Kidney epithelial cell (primary cell): ENCODE measurements at regions not wholly inside any gene's neighbourhood (a gene's known extent, or its start where the extent isn't known, plus 50 kb on each side); places are given as distances from the start of the nearest gene placed in this dataset.

Source experiments
- DNase-seq: peaks from one replicate; pipeline ENCODE4 v3.0.0-alpha.2; 2010; ENCODE audit warnings: low read depth
- H3K27me3 ChIP-seq: 2 replicates; pipeline ENCODE4 v1.6.0; 2011; ENCODE audit warnings: low read length; ENCODE audit not compliant: control insufficient read depth, insufficient read depth
- H3K36me3 ChIP-seq: 2 replicates; pipeline ENCODE4 v1.5.1; 2011; ENCODE audit warnings: low read length; ENCODE audit not compliant: control insufficient read depth, insufficient read depth
- H3K4me3 ChIP-seq: 2 replicates; pipeline ENCODE4 v1.5.1; 2011; ENCODE audit warnings: low read depth, mild to moderate bottlenecking, control low read depth, low read length
- TF ChIP-seq, protein P1 (sequence below): IDR thresholded peaks from 2 replicates; pipeline ENCODE4 v1.5.1; 2011; ENCODE audit warnings: mild to moderate bottlenecking, moderate library complexity, low read length, control low read depth, inconsistent platforms; ENCODE audit not compliant: insufficient read depth, poor library complexity, severe bottlenecking

DNA sequence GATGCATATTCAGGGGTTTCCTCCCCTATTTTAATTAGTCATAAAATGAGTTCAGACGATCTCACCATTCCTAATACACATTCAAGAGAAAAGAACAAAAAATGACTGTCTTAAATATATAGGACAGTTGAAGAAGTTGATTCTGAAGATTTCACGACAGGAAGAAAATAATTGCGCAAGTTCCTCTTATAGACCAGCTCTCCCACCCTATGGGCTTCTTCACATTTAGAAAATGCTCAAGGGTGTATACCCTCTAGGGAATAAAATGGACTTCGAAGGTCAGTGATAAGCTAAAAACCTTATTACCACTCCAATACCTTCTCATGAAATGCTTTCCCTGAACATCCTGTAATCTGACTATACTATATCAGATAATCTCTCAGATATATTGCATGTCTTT is 149.2 kb upstream of the TEX13C start:
- Histone ChIP-seq H3K36me3 (no peaks in the 10 kb centered on the region), H3K4me3 (no peak overlapping the region), H3K27me3 (no peaks in the 10 kb centered on the region)
- TF ChIP-seq, protein P1, sequence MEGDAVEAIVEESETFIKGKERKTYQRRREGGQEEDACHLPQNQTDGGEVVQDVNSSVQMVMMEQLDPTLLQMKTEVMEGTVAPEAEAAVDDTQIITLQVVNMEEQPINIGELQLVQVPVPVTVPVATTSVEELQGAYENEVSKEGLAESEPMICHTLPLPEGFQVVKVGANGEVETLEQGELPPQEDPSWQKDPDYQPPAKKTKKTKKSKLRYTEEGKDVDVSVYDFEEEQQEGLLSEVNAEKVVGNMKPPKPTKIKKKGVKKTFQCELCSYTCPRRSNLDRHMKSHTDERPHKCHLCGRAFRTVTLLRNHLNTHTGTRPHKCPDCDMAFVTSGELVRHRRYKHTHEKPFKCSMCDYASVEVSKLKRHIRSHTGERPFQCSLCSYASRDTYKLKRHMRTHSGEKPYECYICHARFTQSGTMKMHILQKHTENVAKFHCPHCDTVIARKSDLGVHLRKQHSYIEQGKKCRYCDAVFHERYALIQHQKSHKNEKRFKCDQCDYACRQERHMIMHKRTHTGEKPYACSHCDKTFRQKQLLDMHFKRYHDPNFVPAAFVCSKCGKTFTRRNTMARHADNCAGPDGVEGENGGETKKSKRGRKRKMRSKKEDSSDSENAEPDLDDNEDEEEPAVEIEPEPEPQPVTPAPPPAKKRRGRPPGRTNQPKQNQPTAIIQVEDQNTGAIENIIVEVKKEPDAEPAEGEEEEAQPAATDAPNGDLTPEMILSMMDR = no peak
- DNase-seq = no peak

DNA sequence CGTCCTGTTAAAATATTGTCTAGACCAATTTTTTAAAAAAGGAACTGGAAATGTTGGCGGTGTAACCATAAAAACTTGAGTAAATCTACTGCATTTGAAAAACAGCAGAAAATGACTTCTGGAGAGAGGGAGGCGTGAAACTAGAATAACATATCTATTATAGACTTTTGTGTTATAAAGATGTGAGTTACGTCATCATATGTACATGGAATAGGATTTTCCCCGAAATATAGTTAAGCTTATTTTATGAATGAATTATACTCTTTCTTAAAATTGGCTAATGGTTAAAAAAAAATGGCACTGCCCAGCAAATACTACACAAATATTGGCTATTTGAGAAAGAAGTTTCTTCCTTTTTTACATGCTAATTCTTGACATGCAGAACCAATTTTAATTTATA is 147.1 kb upstream of the TEX13C start:
- Histone ChIP-seq H3K36me3 (no peaks in the 10 kb centered on the region), H3K4me3 (no peak overlapping the region), H3K27me3 (no peaks in the 10 kb centered on the region)
- TF ChIP-seq, protein P1 = no peak
- no peak for DNase-seq

DNA sequence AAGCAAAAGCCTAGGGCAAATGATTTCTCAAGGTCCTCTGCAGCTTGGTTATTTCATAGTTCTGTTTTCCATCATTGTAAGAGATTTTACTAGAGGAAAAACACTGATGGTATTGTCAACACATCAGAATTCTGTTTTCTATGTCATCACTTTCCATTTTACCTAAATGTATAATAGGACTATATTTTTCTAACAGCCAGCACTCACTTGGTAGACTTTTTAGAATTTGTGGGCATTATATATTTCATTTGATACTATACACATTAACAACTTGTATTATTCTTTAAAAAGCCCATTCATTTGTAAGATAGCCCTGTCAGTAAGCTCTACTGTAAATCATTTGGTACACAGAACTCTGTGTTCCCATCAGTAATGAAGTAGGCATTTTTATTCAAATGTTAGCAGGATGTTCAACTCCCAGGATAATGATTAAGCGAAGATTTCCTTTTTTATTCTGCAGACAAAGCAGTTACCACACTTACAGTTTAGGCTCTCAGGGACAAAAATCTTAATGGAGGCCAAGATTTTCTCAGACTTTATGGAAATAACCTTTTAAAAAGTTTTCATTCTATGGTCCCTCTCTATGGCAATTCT is 143.6 kb upstream of the TEX13C start:
- TF ChIP-seq, protein P1 = no peak
- H3K27me3 ChIP-seq = no peaks in the 10 kb centered on the region
- no peak for DNase-seq
- H3K4me3 ChIP-seq = no peak overlapping the region
- H3K36me3 ChIP-seq = no peaks in the 10 kb centered on the region

DNA sequence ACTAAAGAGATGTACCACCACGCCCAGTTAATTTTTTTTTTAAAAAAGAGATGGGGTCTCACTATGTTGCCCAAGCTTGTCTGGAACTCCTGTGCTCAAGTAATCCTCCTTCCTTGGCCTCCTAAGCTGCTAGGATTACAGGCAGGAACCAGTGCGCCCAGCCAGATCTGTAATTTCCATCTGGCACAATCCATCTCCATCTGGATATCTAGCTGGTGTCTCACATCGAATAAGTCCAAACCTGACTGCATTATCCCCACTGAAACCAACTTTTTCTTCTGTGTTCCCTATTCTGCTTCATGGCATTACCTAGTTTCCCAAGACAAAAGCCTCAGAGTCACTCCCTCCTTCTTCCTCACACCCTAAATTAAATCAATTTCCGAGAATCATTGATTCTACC is 125.8 kb upstream of the TEX13C start:
- TF ChIP-seq, protein P1 = no peak
- no peak for DNase-seq
- H3K4me3 ChIP-seq = no peak overlapping the region

DNA sequence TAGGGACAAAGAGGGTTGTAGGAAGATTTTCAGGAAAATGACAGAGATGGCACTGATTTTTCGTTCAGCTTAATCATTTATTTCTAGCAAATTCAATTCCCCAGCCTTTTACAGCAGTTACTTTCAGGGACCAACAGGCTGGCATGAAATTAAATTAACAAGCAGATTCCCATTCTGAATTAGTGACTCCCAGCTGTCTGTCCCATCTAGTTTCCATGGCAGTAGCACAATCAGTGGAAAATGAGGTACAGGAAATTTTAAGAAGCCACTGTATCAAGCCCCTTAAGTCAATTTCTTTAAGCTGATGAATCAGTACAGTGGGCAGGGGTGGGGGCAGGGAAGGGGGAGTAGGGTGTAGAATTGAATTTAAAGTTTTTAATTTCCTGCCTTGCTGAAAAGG is 121.1 kb upstream of the TEX13C start:
- DNase-seq = no peak
- no peak overlapping the region for H3K4me3 ChIP-seq
- no peaks in the 10 kb centered on the region for H3K36me3 ChIP-seq
- peaks cover 13% of the 10 kb centered on the region for H3K27me3 ChIP-seq
- TF ChIP-seq, protein P1 = no peak

More for the DNA sequence above, 125.8 kb upstream of the TEX13C start:
- H3K27me3 ChIP-seq = no peaks in the 10 kb centered on the region
- no peaks in the 10 kb centered on the region for H3K36me3 ChIP-seq

DNA sequence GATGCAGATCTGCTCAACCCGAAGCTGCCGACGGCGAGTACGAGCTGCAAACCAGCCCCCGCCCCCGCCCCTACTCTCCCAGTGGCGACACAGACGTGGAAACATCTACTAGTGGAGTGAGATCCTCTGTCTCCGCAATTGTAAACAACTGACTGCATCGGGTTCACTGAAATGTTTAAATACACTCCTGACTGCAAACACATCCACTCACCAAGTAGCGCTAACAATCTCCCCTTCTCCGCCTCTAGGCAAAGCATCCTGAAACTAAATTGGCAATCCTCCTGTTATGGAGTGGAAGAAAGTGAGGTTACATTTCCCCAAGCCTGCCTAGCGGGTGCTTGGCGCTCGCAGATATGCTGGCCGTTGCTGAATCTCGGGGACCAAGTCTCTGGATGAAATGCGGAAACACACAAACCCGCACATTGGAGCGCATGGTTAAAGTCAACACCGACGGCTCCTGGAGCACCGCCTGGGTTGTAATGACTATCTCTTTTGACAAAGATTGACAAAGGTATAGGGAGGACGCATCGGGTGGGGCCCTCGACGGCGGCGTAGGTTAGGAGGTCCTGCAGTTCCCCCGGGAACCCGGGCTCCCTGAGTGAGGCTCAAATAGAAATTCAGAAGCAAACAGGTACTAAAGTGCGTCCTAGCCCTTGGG is 117.0 kb upstream of the TEX13C start:
- no peaks in the 10 kb centered on the region for H3K36me3 ChIP-seq
- H3K27me3 ChIP-seq = peaks cover 13% of the 10 kb centered on the region
- peak overlapping the region; percentile 40 for H3K4me3 ChIP-seq
- TF ChIP-seq, protein P1 = no peak
- no peak for DNase-seq
